PC-9 (cell line): ENCODE measurements at regions not wholly inside any gene's neighbourhood (a gene's known extent, or its start where the extent isn't known, plus 50 kb on each side); places are given as distances from the start of the nearest gene placed in this dataset.

Experiments
- EZH2 ChIP-seq: fragments of 200-600 bp; sonication (generic); IDR thresholded peaks from 2 replicates; pipeline ENCODE4 v1.8.0; 2017; ENCODE audit warnings: antibody characterized with exemption, low read depth
- TF ChIP-seq, protein P1 (sequence below): fragments of 200-600 bp; sonication (generic); conservative IDR thresholded peaks from 2 replicates; pipeline ENCODE4 v1.6.1; 2017; ENCODE audit warnings: mixed run types, antibody characterized with exemption, mild to moderate bottlenecking, moderate library complexity

GRCh38 chr4:165709516-165709915 is 163.5 kb upstream of the TLL1 start:
- TF ChIP-seq, protein P1, sequence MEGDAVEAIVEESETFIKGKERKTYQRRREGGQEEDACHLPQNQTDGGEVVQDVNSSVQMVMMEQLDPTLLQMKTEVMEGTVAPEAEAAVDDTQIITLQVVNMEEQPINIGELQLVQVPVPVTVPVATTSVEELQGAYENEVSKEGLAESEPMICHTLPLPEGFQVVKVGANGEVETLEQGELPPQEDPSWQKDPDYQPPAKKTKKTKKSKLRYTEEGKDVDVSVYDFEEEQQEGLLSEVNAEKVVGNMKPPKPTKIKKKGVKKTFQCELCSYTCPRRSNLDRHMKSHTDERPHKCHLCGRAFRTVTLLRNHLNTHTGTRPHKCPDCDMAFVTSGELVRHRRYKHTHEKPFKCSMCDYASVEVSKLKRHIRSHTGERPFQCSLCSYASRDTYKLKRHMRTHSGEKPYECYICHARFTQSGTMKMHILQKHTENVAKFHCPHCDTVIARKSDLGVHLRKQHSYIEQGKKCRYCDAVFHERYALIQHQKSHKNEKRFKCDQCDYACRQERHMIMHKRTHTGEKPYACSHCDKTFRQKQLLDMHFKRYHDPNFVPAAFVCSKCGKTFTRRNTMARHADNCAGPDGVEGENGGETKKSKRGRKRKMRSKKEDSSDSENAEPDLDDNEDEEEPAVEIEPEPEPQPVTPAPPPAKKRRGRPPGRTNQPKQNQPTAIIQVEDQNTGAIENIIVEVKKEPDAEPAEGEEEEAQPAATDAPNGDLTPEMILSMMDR, result no peak
- TF ChIP-seq EZH2, result no peak
